ENCODE measurements at regions not wholly inside any gene's neighbourhood (a gene's known extent, or its start where the extent isn't known, plus 50 kb on each side); places are given as distances from the start of the nearest gene placed in this dataset.

GRCh38 chr16:86898386-86898785 is 320.0 kb downstream of the FOXL1 start:
- TF ChIP-seq CTCF (IDR thresholded peaks at IDR 0.05; ENCODE audit: low read depth, low read length): no peak
- H3K4me3 ChIP-seq (ENCODE audit: low read depth, low read length): no peak overlapping the region

DNA sequence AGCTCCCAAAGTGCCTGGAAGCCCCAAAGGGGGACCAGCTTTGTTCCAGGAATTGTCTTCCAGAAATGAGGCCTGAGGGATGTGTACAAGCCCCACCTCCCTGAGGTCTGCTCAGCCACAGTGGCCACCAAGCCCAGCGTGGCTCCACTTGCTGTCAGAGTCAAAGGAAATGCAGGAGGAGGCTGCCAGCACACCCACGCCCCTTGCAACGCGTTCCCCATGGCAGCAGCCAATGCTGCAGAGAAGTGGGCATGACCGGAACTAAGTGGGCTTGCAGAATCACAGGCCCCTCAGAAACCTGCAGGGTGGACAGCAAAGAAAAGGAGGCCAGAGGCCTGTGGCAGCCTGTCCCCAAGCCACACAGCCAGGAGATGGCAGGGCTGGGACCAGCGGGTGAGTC is 320.8 kb downstream of the FOXL1 start:
- H3K4me3 ChIP-seq (ENCODE audit: low read depth, low read length): no peak overlapping the region
- TF ChIP-seq CTCF (IDR thresholded peaks at IDR 0.05; ENCODE audit: low read depth, low read length): no peak

GRCh38 chr16:86899757-86900156 is 321.4 kb downstream of the FOXL1 start:
- no peak overlapping the region for H3K4me3 ChIP-seq (ENCODE audit: low read depth, low read length)
- no peak for TF ChIP-seq CTCF (IDR thresholded peaks at IDR 0.05; ENCODE audit: low read depth, low read length)

GRCh38 chr16:86901483-86901882 is 323.1 kb downstream of the FOXL1 start:
- no peak for TF ChIP-seq CTCF (IDR thresholded peaks at IDR 0.05; ENCODE audit: low read depth, low read length)
- H3K4me3 ChIP-seq (ENCODE audit: low read depth, low read length): no peak overlapping the region

GRCh38 chr16:86902656-86903001 is 324.3 kb downstream of the FOXL1 start:
- H3K4me3 ChIP-seq (ENCODE audit: low read depth, low read length): no peak overlapping the region
- TF ChIP-seq CTCF (IDR thresholded peaks at IDR 0.05; ENCODE audit: low read depth, low read length): no peak

- no peak for TF ChIP-seq CTCF (IDR thresholded peaks at IDR 0.05; ENCODE audit: low read depth, low read length)
- H3K4me3 ChIP-seq (ENCODE audit: low read depth, low read length): no peak overlapping the region
Observed at GRCh38 chr16:86903068-86903467, 324.7 kb downstream of the FOXL1 start.

DNA sequence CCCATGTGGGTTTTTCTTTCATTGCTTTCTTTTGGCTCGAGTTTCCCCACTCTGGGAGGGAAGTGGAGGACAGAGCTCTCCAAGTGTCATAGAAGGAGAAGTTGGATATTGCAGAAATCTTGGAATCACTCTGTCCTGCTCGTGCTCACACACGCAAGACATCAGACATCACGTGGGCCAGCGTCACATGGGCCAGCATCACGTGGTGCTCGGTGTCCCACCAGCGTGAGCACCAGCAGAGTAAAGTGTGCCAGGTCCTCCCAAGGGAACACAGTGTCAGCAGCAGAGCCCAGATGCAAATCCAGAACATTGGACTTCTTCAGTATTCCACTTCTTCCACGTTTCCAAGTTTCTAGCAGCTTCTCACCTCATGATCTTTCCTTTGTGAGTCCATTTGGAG is 327.0 kb downstream of the FOXL1 start:
- no peak for TF ChIP-seq CTCF (IDR thresholded peaks at IDR 0.05; ENCODE audit: low read depth, low read length)
- H3K4me3 ChIP-seq (ENCODE audit: low read depth, low read length): no peak overlapping the region
